HTR-8/SVneo (cell line): ENCODE measurements at regions not wholly inside any gene's neighbourhood (a gene's known extent, or its start where the extent isn't known, plus 50 kb on each side); places are given as distances from the start of the nearest gene placed in this dataset.
"Not testable (repeated sequence)": the region's sequence is repeated elsewhere in the genome, so short reads cannot be mapped to it uniquely, and the experiment has no call there.

Source experiments
- DNase-seq: peaks from one replicate; pipeline ENCODE4 v3.0.0; 2011; ENCODE audit warnings: low spot score, mixed read lengths; ENCODE audit not compliant: insufficient read length
- FAIRE-seq: peaks from 2 replicates; lab custom pipeline; 2011; peaks lifted over from hg19 to GRCh38; lab: Jason Lieb, UNC

DNA sequence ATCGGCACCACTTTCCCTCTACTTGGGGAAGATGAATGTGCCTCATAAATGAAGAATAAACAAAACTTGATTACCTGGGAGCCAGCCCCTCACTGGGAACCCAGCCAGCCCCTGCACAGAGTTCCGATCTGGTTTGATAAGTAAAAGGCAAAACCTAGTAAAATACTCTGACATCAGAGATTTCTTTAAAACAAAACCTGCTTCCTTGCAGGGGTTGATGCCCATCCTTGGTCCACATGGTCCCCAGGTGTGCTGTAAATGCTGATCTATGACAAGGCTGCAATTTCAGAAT lies 218.8 kb upstream of the APCDD1 start:
- DNase-seq = no peak
- no peak for FAIRE-seq

DNA sequence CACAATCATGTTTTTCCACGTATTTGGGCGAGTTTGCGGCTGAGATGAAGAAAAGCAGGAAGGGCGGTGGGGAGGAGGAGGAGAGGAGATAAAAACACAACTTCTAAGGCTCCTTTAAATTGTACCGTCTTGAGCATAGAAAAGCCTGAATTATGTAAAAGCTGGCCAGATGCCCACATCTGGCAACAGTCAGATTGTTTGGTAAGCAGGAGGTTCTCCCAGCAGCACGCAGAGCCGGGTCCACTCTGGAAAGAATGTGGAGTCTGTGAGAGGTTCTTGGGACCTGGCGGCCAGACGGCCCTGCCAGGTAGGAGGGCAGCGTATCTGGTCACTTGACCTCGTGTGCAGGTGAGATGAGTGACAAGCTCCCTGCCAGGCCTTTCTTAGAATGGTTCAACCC lies 215.3 kb upstream of the APCDD1 start:
- FAIRE-seq = no peak

DNA sequence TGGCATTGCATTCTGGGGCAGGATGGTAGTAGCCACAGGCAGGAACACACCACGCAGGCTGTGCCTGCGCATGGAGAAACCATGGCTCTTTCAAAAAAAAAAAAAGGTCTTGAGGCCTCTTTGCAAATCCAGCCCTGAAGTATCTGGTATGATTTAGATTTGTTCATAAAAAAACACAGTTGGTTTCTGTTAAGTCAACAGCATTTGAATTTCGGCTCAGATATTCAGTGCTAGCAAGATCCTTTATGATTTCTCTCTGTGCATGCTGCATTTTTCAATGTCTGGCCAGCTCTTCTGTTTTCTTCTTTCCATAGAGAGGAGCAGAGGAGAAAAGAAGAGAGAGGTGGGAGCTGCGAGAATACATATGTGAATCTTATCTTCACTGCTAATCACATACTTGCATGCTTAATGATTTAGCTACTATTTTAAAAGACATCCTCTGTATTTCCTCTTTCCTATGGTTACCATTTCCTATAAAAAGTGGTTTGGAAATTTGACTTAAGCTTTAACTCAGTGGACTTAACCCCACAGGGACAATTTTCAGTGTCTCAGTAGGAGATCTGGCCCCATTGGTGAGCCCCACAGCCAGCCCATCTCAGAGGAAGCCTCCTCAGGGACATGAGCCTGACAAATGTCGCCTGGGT lies 214.3 kb upstream of the APCDD1 start:
- no peak for FAIRE-seq
- DNase-seq = no peak

More for the DNA sequence above, 215.3 kb upstream of the APCDD1 start:
- DNase-seq = no peak

DNA sequence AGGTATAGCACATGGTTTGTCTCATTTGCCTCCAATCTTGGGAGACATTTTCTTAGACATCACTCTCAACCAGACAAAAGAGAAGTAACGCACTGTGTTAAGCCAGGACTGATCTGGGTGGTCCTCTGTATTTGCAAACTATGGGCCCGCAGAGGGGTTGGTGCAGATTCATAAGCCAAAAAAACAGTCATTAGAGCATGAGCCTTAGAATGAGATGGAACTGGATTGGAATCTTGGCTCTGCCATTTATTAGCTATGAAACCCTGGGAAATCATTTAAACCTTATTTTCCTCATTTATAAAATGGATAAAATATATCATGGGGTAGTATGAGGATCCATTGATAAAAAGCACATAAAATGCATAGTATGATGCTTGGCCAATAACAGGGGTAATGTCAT lies 213.5 kb upstream of the APCDD1 start:
- no peak for DNase-seq
- FAIRE-seq = no peak

DNA sequence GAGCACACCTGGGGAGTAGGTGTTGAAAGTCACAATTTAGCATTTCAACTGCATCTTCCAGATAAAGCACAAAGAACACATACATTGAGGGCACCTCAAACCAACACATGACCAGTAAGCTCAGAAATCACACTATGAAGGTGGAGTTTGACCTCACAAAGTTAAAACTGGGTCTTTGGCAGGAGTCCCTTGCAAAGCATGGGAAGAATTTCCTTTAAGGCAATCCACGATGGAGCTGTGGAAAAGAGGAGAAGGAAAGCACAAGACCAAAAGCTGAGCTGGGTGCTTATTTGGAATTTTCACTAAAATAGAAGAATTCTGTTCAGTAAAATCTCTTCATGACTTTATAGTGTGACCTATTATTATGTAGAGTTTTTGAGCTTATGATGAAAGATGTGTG lies 212.9 kb upstream of the APCDD1 start:
- no peak for DNase-seq
- no peak for FAIRE-seq

DNA sequence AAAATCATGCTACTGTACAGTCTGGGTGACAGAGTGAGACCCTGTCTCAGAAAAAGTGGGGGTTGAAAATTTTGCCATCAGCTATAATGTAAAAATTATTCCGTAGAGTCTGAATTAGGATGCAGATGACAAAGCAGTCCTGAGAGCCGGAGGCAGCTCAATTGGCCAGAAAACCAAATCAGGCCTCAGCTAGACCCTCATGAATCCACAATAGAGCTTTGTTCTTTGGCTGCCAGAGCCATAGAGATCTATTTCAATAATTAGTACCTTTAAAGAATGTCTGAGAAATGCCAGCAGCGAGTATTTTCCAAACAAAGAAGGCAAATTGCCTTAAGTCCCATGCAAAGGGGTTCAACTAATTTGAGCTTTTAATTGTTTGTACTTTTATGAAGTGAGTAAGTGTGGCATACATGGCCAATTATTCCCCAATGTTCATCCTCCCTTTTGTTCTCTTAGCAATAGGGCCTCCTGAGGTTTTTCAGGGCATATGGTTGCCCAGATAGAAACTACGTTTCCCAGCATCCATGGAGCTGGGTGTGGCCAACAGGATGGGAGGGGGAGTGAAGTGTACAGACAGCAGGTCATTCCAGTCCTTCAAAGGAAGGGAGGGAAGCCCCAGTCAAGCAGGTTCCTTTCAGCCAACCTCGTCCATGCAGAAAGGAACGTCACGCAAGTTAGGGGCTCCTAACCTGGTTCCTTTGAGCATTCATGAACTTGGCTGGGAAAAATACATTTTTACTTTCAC lies 211.3 kb upstream of the APCDD1 start:
- DNase-seq (no peak), FAIRE-seq (no peak)

DNA sequence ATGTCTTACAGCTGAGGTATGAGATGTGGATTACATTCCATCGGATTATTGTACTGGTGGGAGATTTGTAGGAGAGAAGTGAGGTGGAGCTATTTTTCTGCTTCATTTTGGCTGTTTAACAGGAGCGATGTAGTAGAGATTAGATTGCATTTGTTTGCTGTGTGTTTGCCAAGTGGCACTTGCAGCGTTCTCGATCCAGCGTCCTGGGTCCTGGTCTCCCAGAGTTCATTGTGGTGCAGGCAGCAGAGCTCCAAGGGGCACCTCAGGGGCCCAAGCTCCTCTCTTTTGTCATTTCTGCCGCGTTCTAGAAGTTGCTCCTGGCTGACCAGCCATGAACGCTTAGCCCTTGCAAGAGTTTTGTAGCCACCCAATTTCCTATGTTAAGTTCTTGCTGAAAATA lies 210.1 kb upstream of the APCDD1 start:
- DNase-seq (no peak), FAIRE-seq (no peak)

DNA sequence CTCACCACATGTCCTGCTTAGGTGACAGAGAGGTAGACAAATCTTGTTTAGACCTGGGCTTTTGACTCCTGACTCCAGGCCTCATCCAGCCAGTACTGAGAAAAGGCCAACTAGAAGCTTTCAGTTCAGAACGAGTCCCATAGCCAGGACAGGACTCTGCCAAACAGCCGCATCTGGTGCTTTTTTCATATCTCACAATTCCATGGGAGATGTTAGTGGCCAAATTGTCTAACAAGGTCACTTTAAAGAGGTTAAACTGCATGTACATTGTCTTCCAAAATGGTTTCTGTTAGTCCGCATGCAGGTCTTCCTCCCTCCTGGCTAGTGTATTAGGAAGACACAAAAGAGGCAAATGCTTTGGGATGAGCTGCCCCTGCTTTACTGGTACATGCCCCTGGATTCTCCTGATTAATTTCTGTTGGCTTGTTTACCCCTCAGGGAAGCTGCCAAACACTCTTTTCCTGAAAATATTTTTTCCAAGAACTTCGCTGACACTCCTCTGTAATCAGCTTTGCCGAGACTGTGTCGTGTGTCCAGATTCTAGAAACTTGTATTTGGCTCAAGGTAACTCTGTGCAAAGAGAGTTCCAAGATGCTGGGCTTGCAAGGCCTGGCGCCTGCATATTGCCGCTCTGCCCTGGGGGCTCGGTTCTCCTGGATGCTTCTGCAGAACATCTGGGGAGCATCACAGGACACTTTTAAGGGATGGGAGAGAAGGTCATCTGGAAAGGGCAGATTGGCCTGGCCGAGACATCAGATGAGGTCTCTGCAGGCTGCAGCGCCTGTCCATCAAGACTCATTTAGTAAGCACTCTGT lies 209.2 kb upstream of the APCDD1 start:
- no peak for DNase-seq
- no peak for FAIRE-seq

DNA sequence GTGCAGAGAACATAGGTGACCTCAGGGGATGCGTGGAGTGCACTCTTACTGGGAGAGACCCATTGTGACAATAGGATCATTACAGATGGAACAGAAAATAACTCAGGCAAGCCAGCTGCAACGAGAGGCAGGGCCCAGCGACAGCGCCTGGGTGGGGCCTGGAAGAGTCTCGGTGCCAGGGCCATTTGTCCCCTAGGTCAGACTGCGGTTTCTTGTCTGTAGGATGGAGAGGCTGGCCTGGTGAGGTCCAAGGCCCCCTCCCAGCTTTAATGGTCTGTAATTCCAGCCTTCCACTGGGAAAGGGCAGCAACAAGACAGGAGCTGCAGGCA lies 208.6 kb upstream of the APCDD1 start:
- FAIRE-seq = no peak
- no peak for DNase-seq

DNA sequence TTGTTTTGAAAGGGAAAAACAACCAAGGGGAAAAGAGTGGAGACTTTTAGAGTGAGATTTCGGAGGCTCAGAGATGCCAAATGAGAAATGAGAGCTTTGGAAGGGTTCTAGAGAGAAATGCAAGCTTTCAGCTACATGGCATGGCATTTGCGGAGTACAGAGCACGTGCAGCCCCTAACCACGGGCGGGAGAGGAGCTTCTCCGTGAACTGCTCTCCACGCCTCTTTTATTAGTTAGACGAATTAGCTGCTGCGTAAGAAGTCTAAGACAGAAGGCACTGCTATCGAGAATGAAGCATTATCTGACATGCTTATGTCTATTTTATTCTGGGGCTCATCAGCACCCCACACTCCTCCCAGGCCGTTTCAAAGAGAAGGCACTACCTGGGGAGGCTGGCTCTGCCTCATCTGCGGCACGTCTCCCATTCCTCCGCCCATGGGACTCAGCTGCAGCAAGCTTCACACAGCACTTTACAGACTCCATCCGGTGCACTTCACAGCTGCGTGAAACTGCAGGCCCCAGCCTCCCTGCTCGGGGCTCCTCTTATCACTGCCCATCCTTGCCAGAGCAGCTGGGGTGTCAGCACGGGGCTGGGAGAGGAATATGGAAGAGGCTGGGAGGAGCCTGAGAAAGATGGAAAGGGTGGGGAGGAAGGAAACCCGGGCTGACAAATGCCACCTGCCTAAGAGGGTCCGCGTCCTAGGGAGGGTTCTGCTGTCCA lies 207.3 kb upstream of the APCDD1 start:
- FAIRE-seq = no peak

DNA sequence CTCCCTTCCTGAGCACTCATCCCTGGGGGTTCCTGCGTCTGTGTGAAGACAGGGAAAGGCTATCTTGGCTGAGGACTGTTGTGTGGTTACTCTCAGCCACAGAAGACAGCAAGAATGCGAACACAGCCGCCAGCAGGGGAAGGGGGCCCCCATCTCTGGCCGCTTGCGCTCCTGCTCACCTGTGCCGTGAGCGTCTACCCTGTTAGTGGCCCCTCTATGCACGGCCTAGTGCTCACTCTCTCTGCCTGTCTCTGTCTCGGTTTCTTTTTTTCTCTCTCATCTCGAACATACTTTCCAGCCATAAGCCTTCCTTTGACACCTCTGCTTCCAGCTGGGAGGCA lies 206.7 kb upstream of the APCDD1 start:
- DNase-seq = no peak
- no peak for FAIRE-seq

More for the DNA sequence above, 207.3 kb upstream of the APCDD1 start:
- no peak for DNase-seq

DNA sequence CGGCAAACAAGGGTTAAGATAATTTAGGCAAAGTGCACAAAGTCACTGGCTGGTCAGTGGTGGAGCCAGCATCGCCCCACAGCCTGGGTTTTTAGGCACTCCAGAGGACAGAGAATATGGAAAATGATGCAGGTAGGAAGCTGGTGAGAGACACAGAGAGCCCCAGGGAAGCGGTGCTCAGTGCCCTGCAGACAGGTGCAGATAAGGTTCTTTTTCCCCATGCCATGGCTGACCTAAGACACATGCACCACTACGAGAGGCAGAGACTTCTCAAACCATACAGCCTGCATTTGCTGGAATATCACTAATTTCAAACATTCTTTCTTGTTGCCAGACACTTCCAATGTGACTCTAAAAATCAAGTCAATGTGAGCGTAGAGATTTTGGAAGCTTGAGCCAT lies 205.7 kb upstream of the APCDD1 start:
- DNase-seq (no peak), FAIRE-seq (no peak)

DNA sequence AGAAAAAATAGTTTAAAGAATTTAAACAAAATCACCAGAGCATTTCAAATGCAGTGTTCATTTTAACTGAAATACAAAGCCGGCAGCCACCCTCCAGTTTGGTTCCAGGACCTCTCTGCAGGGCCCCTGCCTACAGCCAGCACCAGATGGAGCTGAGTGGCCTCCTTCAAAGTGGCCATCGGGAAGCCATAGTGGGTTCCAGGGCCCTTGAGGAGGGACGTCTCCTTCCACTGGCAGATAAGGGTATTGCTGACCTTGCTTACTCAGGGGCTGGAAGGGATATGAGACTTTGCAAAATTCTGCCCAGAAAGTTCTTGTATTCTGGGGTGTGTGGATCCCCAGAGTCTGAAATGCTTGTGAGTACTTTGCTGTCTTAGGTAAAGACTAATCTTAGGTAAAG lies 205.2 kb upstream of the APCDD1 start:
- FAIRE-seq (no peak), DNase-seq (no peak)

DNA sequence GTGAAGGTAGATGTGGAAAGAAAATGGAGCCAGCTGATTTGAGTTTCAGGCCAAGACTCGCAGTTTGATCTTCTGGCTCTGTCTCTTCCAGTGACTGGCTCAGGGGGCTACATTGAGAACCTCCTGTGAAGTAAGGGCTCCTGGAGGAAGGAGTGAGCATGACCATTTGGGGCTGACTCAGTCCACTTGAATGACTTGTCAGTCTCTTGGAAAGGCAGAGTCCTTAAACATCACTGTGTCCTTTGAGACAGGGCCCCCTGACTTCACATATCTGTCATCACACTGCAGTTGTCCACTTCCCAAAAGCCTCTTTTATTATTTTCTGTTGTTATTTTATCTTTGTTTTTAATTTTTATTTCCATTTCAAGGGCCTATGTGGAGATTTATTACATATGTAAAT lies 204.6 kb upstream of the APCDD1 start:
- FAIRE-seq = no peak
- DNase-seq = no peak

DNA sequence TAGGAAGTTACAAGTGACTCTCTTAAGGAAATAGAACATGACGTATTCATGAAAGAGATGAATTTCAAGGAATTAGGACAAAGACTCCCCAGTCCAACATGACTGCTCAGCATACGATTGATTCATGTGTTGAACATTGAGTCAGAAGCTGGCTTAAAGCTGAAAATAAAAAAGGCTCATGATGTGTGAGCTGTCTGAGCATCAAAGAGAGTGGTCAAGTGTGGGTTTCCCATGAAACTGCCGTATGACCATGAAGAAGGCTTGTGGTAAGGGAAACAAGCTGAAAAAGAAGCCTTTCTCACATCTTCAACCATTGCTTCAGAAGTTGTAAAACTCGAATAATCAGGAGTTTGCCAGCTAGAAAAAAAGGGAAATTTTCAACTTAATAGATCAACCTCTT lies 201.9 kb upstream of the APCDD1 start:
- DNase-seq = no peak
- FAIRE-seq = no peak

DNA sequence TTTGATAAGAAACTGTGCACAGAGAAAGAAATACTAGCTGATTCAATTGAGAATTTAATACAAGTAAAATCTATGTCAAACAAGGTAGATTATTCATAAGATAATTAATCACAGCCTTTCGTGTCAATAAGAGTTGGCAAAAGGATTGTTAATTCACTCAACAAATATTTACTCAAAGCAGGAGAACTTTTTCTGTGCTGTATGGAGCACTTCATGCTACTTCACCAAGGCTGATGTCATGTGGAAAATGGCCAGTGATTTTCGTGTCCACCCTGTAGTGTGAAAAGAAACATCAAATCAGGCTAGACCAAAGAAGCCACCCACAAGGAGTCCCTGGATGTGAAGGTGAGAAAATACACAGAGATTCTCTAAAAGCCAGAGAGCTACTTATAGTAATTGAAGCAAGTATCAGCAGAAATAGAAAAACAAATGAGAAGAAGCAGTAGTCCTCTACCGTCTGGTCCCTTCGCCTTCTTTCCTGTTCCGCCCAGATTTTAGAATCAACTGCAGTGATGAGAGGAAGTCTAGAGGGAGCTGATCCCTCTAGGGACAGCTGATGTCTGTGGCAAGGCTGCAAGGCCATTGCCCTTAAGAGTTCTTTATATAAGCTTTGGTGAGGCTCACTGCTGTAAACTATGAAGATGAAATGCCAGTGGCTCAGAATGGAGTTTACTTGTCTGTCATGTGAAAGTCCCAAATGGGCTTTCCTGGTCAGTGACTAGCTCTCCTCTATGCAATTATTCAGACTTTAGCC lies 201.3 kb upstream of the APCDD1 start:
- DNase-seq = no peak
- FAIRE-seq = no peak

DNA sequence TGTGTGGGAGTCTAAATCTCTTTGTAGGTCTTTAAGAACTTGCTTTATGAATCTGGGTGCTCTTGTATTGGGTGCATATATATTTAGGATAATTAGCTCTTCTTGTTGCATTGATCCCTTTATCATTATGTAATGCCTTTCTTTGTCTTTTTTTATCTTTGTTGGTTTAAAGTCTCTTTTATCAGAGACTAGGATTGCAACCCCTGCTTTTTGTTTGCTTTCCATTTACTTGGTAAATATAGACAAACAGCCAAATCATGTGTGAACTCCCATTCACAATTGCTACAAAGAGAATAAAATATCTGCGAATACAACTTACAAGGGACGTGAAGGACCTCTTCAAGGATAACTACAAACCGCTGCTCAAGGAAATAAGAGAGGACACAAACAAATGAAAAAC lies 198.2 kb upstream of the APCDD1 start:
- not testable (repeated sequence) for FAIRE-seq, DNase-seq

DNA sequence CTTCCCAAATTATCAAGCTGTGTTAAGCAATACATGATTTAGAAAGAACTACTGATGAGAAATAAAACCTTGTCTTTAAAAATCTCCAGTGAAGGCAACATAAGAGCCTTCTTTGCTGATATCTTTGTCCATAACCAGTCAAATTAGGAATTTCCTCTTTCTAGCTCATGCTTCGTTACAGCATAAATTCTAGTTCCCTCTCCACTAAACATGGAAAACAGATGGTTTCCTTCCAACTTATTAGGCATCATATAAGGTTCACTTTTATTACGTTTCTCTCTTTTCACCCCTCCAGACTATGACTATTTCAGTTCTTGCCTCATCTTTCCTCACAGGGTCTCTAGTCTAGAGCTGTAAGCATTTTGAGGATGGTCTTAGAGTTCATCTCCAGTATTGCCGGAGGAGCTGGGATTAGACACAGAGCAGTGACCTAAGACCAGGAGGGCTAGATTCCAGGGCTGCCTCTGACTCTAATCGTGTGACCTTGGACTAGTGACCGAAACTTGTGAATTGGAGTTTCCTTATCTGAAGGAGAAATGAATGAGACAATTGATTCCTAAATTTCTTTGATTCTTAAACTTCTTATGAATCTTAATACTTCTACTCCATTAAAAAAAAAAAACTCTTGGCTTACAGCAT lies 195.5 kb upstream of the APCDD1 start:
- FAIRE-seq (no peak), DNase-seq (no peak)

DNA sequence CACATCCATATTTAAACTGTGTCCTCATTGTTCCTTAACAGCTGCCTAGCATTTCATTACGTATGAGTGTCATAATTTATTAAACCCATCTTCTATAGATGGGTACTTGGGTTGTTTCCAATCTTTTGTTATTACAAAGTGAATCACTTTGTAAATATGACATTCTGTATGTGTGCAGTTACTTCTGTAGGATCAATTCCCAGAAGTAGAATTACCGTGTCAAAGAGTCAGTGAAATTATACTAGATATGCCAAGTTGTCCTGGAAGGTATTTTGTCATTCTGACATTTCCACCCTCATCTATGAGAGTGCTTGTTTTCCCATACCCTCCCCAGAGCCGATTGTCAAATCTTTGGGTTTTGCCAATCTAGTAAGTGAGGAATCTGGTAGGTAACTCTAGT lies 194.5 kb upstream of the APCDD1 start:
- FAIRE-seq (no peak), DNase-seq (no peak)
